OCI-LY1 (cell line): ENCODE measurements at regions not wholly inside any gene's neighbourhood (a gene's known extent, or its start where the extent isn't known, plus 50 kb on each side); places are given as distances from the start of the nearest gene placed in this dataset.

Experiments used
- H2AFZ ChIP-seq: fragments of 200-600 bp; sonication (generic), shearing (Covaris generic); 2 replicates; pipeline ENCODE4 v1.6.0; 2014; ENCODE audit warnings: antibody characterized with exemption, mild to moderate bottlenecking, low read length
- H3F3A ChIP-seq: fragments of 200-600 bp; sonication (generic), shearing (Covaris generic); 2 replicates; pipeline ENCODE4 v1.6.0; 2014; ENCODE audit warnings: mild to moderate bottlenecking, antibody characterized with exemption, low read length, moderate library complexity; ENCODE audit not compliant: insufficient read depth
- H3K27ac ChIP-seq: fragments of 200-600 bp; sonication (generic); 2 replicates; pipeline ENCODE4 v1.5.1; 2014; ENCODE audit warnings: low read length, mixed run types, mild to moderate bottlenecking, low read depth; ENCODE audit not compliant: poor library complexity, severe bottlenecking
- H3K27me3 ChIP-seq: fragments of 200-600 bp; sonication (generic); 2 replicates; pipeline ENCODE4 v1.6.0; 2014; ENCODE audit warnings: antibody characterized with exemption, mild to moderate bottlenecking, low read length, moderate library complexity; ENCODE audit not compliant: insufficient read depth
- H3K36me3 ChIP-seq: fragments of 200-600 bp; sonication (generic); 2 replicates; pipeline ENCODE4 v1.6.1; 2014; ENCODE audit warnings: mild to moderate bottlenecking, antibody characterized with exemption, low read length, moderate library complexity, mixed read lengths; ENCODE audit not compliant: insufficient read depth
- H3K4me1 ChIP-seq: fragments of 200-600 bp; sonication (generic); 2 replicates; pipeline ENCODE4 v1.5.1; 2014; ENCODE audit warnings: mild to moderate bottlenecking, low read length, moderate library complexity; ENCODE audit not compliant: insufficient read depth, severe bottlenecking
- H3K4me2 ChIP-seq: fragments of 200-600 bp; sonication (generic), shearing (Covaris generic); 2 replicates; pipeline ENCODE4 v1.6.1; 2014; ENCODE audit warnings: low read length
- H3K4me3 ChIP-seq: fragments of 200-600 bp; sonication (generic); 2 replicates; pipeline ENCODE4 v1.5.1; 2014; ENCODE audit warnings: low read length, low read depth, mild to moderate bottlenecking, mixed read lengths; ENCODE audit not compliant: poor library complexity, severe bottlenecking
- H3K79me2 ChIP-seq: fragments of 200-600 bp; shearing (Covaris generic); 2 replicates; pipeline ENCODE4 v1.6.1; 2016; ENCODE audit warnings: mixed run types, low read length, mixed read lengths; ENCODE audit not compliant: insufficient read depth
- H3K9ac ChIP-seq: fragments of 200-600 bp; sonication (generic), shearing (Covaris generic); 2 replicates; pipeline ENCODE4 v1.6.1; 2014; ENCODE audit warnings: mild to moderate bottlenecking, low read length, mixed read lengths
- H3K9me2 ChIP-seq: fragments of 200-600 bp; sonication (generic), shearing (Covaris generic); 2 replicates; pipeline ENCODE4 v1.6.1; 2014; ENCODE audit warnings: low read depth, mild to moderate bottlenecking, low read length, mixed read lengths
- H3K9me3 ChIP-seq: fragments of 200-600 bp; shearing (Covaris generic); 2 replicates; pipeline ENCODE4 v1.6.1; 2014; ENCODE audit warnings: low read length, mixed read lengths
- H4K20me1 ChIP-seq: fragments of 200-600 bp; sonication (generic), shearing (Covaris generic); 2 replicates; pipeline ENCODE4 v1.6.0; 2016; ENCODE audit warnings: mild to moderate bottlenecking, low read length; ENCODE audit not compliant: insufficient read depth
- EZH2 ChIP-seq: fragments of 200-600 bp; sonication (generic), shearing (Covaris generic); IDR thresholded peaks from 2 replicates; pipeline ENCODE4 v1.8.0; 2017; ENCODE audit warnings: borderline replicate concordance, mixed run types, mild to moderate bottlenecking, antibody characterized with exemption, low read length, moderate library complexity, mixed read lengths
- TF ChIP-seq, protein P1 (sequence below): fragments of 200-600 bp; sonication (generic), shearing (Covaris generic); IDR thresholded peaks from 2 replicates; pipeline ENCODE4 v1.5.1; 2017; ENCODE audit warnings: mild to moderate bottlenecking, antibody characterized with exemption, low read length, moderate library complexity, mixed read lengths

DNA sequence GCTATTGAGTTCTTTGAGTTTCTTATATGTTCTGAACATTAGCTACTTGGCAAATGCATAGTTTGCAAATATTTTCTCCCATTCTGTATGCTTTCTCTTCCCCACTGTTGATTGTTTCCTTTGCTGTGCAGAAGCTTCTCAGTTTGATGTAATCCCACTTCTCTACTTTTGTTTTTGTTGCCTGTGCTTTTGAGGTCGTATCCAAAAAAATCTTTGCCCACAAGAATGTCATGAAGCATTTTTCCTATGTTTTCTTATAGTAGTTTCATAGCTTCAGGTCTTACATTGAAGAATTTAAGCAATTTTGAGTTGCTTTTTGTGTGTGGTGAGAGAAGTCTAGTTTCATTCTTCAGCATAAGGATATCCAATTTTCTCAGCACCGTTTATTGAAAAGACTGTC is 536.7 kb upstream of the ARGLU1 start:
- Histone ChIP-seq H3K4me2 (no peak overlapping the region), H3K4me1 (no peaks in the 10 kb centered on the region), H3K27me3 (no peaks in the 10 kb centered on the region), H3K27ac (no peak overlapping the region), H3K9me3 (no peaks in the 10 kb centered on the region), H4K20me1 (no peaks in the 10 kb centered on the region), H3K9ac (no peak overlapping the region), H2AFZ (no peak overlapping the region), H3K9me2 (no peaks in the 10 kb centered on the region), H3K36me3 (no peaks in the 10 kb centered on the region), H3K79me2 (no peaks in the 10 kb centered on the region), H3K4me3 (no peak overlapping the region), H3F3A (no peaks in the 10 kb centered on the region)
- no peak for TF ChIP-seq EZH2
- TF ChIP-seq, protein P1, sequence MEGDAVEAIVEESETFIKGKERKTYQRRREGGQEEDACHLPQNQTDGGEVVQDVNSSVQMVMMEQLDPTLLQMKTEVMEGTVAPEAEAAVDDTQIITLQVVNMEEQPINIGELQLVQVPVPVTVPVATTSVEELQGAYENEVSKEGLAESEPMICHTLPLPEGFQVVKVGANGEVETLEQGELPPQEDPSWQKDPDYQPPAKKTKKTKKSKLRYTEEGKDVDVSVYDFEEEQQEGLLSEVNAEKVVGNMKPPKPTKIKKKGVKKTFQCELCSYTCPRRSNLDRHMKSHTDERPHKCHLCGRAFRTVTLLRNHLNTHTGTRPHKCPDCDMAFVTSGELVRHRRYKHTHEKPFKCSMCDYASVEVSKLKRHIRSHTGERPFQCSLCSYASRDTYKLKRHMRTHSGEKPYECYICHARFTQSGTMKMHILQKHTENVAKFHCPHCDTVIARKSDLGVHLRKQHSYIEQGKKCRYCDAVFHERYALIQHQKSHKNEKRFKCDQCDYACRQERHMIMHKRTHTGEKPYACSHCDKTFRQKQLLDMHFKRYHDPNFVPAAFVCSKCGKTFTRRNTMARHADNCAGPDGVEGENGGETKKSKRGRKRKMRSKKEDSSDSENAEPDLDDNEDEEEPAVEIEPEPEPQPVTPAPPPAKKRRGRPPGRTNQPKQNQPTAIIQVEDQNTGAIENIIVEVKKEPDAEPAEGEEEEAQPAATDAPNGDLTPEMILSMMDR = no peak

DNA sequence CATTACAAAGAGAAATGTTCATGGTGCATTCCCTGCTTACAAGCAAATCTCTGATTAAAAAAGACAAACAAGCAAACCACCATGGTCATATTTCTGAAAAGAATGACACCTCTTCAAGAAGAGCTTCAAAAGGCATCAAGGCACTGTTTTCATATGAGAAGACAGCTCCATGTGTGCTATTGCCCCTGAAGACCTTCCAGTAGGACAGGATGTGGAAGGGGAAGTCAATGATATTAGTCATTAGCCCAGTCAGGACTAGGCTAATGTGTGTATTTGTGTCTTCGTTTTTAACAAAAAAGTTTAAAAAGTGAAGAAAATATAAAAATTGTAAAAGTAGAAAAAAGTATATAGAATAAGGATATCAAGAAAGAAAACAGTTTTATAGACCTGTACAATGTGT is 534.7 kb upstream of the ARGLU1 start:
- no peaks in the 10 kb centered on the region for H3K36me3 ChIP-seq
- H3F3A ChIP-seq = no peaks in the 10 kb centered on the region
- H3K9me3 ChIP-seq = no peaks in the 10 kb centered on the region
- H3K4me1 ChIP-seq = no peaks in the 10 kb centered on the region
- no peak overlapping the region for H2AFZ ChIP-seq
- TF ChIP-seq, protein P1 = no peak
- no peak for TF ChIP-seq EZH2
- H3K9me2 ChIP-seq = no peaks in the 10 kb centered on the region
- H3K4me3 ChIP-seq = no peak overlapping the region
- no peak overlapping the region for H3K4me2 ChIP-seq
- H4K20me1 ChIP-seq = no peaks in the 10 kb centered on the region
- no peak overlapping the region for H3K27ac ChIP-seq
- H3K9ac ChIP-seq = no peak overlapping the region
- no peaks in the 10 kb centered on the region for H3K27me3 ChIP-seq
- H3K79me2 ChIP-seq = no peaks in the 10 kb centered on the region

DNA sequence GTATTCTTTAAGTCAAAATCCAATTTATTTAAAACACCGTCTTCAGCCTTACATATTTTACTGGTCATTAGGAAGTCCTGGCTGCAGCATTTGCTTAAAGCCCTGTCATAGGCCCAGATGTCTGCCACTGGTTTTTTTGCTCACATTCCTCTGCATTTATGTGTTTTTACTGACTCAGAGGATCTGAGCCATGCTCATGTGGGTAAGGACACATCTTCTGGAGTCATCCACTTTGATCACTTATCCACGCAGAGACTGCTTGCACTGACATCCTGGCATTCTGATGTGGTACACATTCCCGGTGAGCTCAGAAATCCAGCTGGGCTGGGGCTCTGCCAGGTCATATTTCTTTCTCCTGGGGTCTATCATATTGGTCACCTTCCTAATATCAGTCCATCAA is 531.7 kb upstream of the ARGLU1 start:
- Histone ChIP-seq H3K36me3 (no peaks in the 10 kb centered on the region), H3K9ac (no peak overlapping the region), H3K27me3 (no peaks in the 10 kb centered on the region), H3K4me3 (no peak overlapping the region), H3K79me2 (no peaks in the 10 kb centered on the region), H3K4me2 (no peak overlapping the region), H3F3A (no peaks in the 10 kb centered on the region), H3K27ac (no peak overlapping the region), H3K9me2 (no peaks in the 10 kb centered on the region), H3K9me3 (no peaks in the 10 kb centered on the region), H2AFZ (no peak overlapping the region), H3K4me1 (no peaks in the 10 kb centered on the region), H4K20me1 (no peaks in the 10 kb centered on the region)
- TF ChIP-seq, protein P1 = no peak
- TF ChIP-seq EZH2 = no peak
